Endothelial cell of umbilical vein (primary cell): ENCODE measurements at regions not wholly inside any gene's neighbourhood (a gene's known extent, or its start where the extent isn't known, plus 50 kb on each side); places are given as distances from the start of the nearest gene placed in this dataset.

ENCODE experiments used
- BruUV-seq: library from RNA; stranded (reverse); fragments of 400-500 nt; replicated peaks from 2 replicates; lab custom pipeline; 2021; lab: Mats Ljungman, UMichigan
- CTCF ChIA-PET: fragments of 300-600, 350-600 bp; sonication (Branson Sonifier 250); formaldehyde crosslinking; loops from one replicate; lab custom pipeline; 2021; ENCODE audit warnings: antibody characterized with exemption, inconsistent platforms; lab: Charles Lee
- POLR2A ChIA-PET: fragments of 300-600, 350-600 bp; sonication (Branson Sonifier 250); formaldehyde crosslinking; loops from one replicate; lab custom pipeline; 2021; ENCODE audit warnings: antibody characterized with exemption, inconsistent platforms; lab: Charles Lee
- DNase-seq: peaks from one replicate; pipeline ENCODE4 v3.0.0-alpha.2; 2011; ENCODE audit warnings: low read depth, low spot score
- FAIRE-seq: peaks from 2 replicates; lab custom pipeline; 2011; peaks lifted over from hg19 to GRCh38; lab: Jason Lieb, UNC
- H2AFZ ChIP-seq: 2 replicates; pipeline ENCODE4 v1.6.0; 2012; ENCODE audit warnings: low read depth, low read length, control low read depth, inconsistent platforms
- H3K27ac ChIP-seq: 2 replicates; pipeline ENCODE4 v1.5.1; 2011; ENCODE audit warnings: low read depth, mild to moderate bottlenecking, control low read depth, low read length, moderate library complexity; ENCODE audit not compliant: insufficient read depth
- H3K27me3 ChIP-seq, 2 experiments: 2 replicates each; pipeline versions ENCODE4 v1.6.0 to v1.6.1; 2011; ENCODE audit warnings: low read length in 2 of 2, mixed read lengths in 1 of 2; ENCODE audit not compliant: control insufficient read depth in 2 of 2, insufficient read depth in 2 of 2
- H3K36me3 ChIP-seq, 2 experiments: 2 replicates in 1 of 2; 3 replicates in 1 of 2; pipeline ENCODE4 v1.5.1; 2011; ENCODE audit warnings: low read length in 2 of 2, mild to moderate bottlenecking in 1 of 2, moderate library complexity in 1 of 2; ENCODE audit not compliant: control insufficient read depth in 2 of 2, insufficient read depth in 2 of 2; ENCODE audit errors: extremely low read depth in 1 of 2
- H3K4me1 ChIP-seq: 3 replicates; pipeline ENCODE4 v1.5.1; 2011; ENCODE audit warnings: mild to moderate bottlenecking, low read length; ENCODE audit not compliant: control insufficient read depth, insufficient read depth; ENCODE audit errors: extremely low read depth
- H3K4me2 ChIP-seq: 2 replicates; pipeline ENCODE4 v1.6.1; 2011; ENCODE audit warnings: low read length, control low read depth, mixed read lengths; ENCODE audit not compliant: insufficient read depth
- H3K4me3 ChIP-seq, 3 experiments: fragments of 200-600 bp in 1 of 3; sonication (generic), shearing (Covaris generic) in 1 of 3; replicated peaks in 1 of 3; 2 replicates each; pipeline ENCODE4 v1.5.1; 2011 to 2016; ENCODE audit warnings: control low read depth in 3 of 3, low read length in 3 of 3, mild to moderate bottlenecking in 2 of 3, inconsistent platforms in 1 of 3, low read depth in 1 of 3, moderate library complexity in 1 of 3; ENCODE audit not compliant: insufficient read depth in 1 of 3
- H3K79me2 ChIP-seq: 2 replicates; pipeline ENCODE4 v1.6.0; 2012; ENCODE audit warnings: low read length, inconsistent platforms; ENCODE audit not compliant: control insufficient read depth, insufficient read depth
- H3K9ac ChIP-seq: replicated peaks from 2 replicates; pipeline ENCODE3; 2011; ENCODE audit warnings: low read length, control low read depth; ENCODE audit not compliant: insufficient read depth; ENCODE audit errors: extremely low read depth
- H3K9me1 ChIP-seq: replicated peaks from 3 replicates; pipeline ENCODE4 v1.6.0; 2011; ENCODE audit warnings: mild to moderate bottlenecking, low read length; ENCODE audit not compliant: control insufficient read depth, insufficient read depth; ENCODE audit errors: extremely low read depth
- H3K9me3 ChIP-seq: replicated peaks from 2 replicates; pipeline ENCODE4 v1.5.1; 2012; ENCODE audit warnings: low read length, inconsistent platforms; ENCODE audit not compliant: control insufficient read depth, insufficient read depth
- H4K20me1 ChIP-seq: replicated peaks from 2 replicates; pipeline ENCODE3; 2011; ENCODE audit warnings: mild to moderate bottlenecking, low read length; ENCODE audit not compliant: control insufficient read depth, insufficient read depth; ENCODE audit errors: extremely low read depth
- EZH2 ChIP-seq: IDR thresholded peaks from 2 replicates; pipeline ENCODE4 v1.6.1; 2012; ENCODE audit warnings: borderline replicate concordance, low read depth, mild to moderate bottlenecking, moderate library complexity, low read length, inconsistent platforms; ENCODE audit not compliant: severe bottlenecking
- FOS ChIP-seq: IDR thresholded peaks from 2 replicates; pipeline ENCODE4 v1.6.1; 2011; ENCODE audit warnings: mild to moderate bottlenecking, low read length, moderate library complexity, borderline replicate concordance; ENCODE audit not compliant: insufficient read depth
- GATA2 ChIP-seq: IDR thresholded peaks from 2 replicates; pipeline ENCODE4 v1.7.0; 2011; ENCODE audit warnings: low read depth, mild to moderate bottlenecking, moderate library complexity, mixed read lengths, low read length; ENCODE audit not compliant: insufficient read length, insufficient read depth
- JUN ChIP-seq: IDR thresholded peaks from 2 replicates; pipeline ENCODE4 v1.6.1; 2011; ENCODE audit warnings: borderline replicate concordance, low read depth; ENCODE audit not compliant: insufficient read length, insufficient read depth
- MYC ChIP-seq: IDR thresholded peaks from one replicate; pipeline ENCODE4 v1.6.1; 2011; ENCODE audit warnings: mild to moderate bottlenecking, low read depth, low read length
- POLR2A ChIP-seq: IDR thresholded peaks from 2 replicates; pipeline ENCODE4 v1.6.1; 2012; ENCODE audit warnings: low read depth, mild to moderate bottlenecking, control low read depth, low read length
- POLR2AphosphoS5 ChIP-seq: IDR thresholded peaks from 2 replicates; pipeline ENCODE4 v1.6.1; 2012; ENCODE audit warnings: low read depth, mild to moderate bottlenecking, control low read depth, low read length, moderate library complexity; ENCODE audit not compliant: insufficient read depth
- dilution Hi-C: fragments of 300-500 bp; cut with MboI; formaldehyde crosslinking; loops from one replicate; pipeline ENCODE4 v1.15.0; 2019; ENCODE audit warnings: low sequenced_read_pairs; ENCODE audit not compliant: extremely low pct_ligation_motif_present
- intact Hi-C: fragments of 100-400 bp; cut with micrococcal nuclease; formaldehyde crosslinking; loops from one replicate; pipeline ENCODE4 v1.10.0; 2022
- TF ChIP-seq, protein P1 (sequence below): IDR thresholded peaks from 2 replicates; pipeline ENCODE4 v1.6.1; 2011; ENCODE audit not compliant: insufficient read depth, insufficient read length
- TF ChIP-seq, protein P2 (sequence below), 2 donors: IDR thresholded peaks; 1 replicate in 1 of 2; 2 replicates in 1 of 2; pipeline ENCODE4 v1.5.1; 2011; ENCODE audit warnings: low read length in 2 of 2, mild to moderate bottlenecking in 2 of 2, moderate library complexity in 2 of 2, control low read depth in 1 of 2, inconsistent platforms in 1 of 2, low read depth in 1 of 2; ENCODE audit not compliant: insufficient read depth in 1 of 2; ENCODE audit errors: extremely low read depth in 1 of 2

DNA sequence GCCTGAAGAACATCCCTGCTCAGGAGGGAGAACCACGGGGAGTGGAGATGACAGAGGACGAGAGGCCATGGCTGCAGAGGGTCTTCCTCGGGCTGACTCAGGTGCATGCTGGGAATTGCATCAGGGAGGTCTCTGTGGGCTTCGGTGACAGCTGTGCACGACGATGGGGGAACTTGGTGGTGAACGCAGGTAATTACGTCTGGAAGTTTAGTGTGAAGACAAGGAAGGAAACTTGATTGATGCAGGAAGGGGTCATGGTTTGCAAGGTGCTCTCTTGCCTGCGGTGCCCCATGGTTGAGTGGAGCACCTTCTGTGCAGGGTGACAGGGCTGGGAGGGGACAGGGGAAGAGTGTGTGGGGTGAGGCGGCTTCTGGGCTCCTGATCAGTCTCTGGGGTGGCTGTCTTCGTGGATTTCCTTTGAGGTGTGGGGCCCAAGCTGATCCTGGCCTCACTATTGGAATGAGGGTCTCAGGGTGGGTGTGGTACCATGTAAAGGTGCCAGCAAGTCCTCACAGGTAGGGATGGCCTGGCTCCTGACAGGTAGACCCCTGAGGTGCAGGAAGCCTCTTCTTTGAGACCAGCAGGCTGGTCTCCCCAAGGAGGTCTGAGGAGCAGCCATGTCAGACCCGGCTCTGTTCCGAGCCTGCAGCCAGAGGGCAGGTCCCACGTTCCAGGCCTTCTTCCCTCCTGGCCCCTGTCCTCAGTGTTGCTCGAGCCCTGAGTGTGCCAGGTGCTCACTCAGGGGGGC, 1020.1 kb downstream of the TBC1D22A start:
- no peaks in the 10 kb centered on the region for H3K9me1 ChIP-seq
- CTCF ChIA-PET = no interaction called here
- H2AFZ ChIP-seq = no peak overlapping the region
- H3K4me3 ChIP-seq = no peak overlapping the region
- POLR2A ChIA-PET = no interaction called here
- dilution Hi-C loops (no loop called here), intact Hi-C loops (no loop called here)
- H3K27ac ChIP-seq = no peak overlapping the region
- no peaks in the 10 kb centered on the region for H3K79me2 ChIP-seq
- H3K9ac ChIP-seq = no peak overlapping the region
- DNase-seq (no peak), FAIRE-seq (no peak)
- TF ChIP-seq GATA2 (no peak), EZH2 (no peak), JUN (no peak), FOS (no peak)
- TF ChIP-seq, protein P1, sequence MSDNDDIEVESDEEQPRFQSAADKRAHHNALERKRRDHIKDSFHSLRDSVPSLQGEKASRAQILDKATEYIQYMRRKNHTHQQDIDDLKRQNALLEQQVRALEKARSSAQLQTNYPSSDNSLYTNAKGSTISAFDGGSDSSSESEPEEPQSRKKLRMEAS = no peak
- H3K27me3 ChIP-seq = no peaks in the 10 kb centered on the region
- no peaks in the 10 kb centered on the region for H3K4me1 ChIP-seq
- no peak overlapping the region for H3K4me2 ChIP-seq
- no peaks in the 10 kb centered on the region for H4K20me1 ChIP-seq
- H3K9me3 ChIP-seq = peaks cover 7% of the 10 kb centered on the region
- no peaks in the 10 kb centered on the region for H3K36me3 ChIP-seq
- no TSS peak for BruUV-seq

DNA sequence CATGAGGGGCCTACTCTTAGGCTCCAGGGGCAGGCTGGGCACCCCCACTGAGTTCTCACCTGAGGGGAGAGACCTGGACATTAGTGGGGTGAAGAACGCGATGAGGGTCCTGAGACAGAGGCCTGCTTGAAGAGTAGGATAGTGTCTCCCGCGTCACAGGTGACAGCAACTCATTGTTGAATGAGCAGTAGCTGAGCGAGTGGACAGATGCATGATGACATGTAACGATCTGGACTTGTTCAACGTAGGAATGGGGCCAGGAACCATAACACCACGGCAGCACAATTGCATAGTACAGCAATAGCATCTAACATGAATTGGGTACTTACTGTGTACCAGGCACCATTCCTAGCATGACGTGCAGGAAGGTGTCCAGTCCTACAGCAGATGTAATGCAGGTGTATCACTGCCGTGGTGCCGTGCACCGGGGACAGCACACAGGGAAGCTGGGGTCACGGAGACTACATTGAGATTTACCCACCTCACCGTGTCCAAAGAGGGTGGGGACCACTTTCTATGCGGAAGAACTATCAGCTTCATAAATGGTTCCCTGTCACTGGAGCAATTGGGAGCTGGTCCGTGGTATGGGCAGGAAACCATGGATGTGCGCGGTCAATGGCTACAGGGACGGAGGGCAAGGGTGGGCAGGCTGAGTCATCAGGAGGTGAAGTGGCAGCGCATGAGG, 1019.1 kb downstream of the TBC1D22A start:
- ChIA-PET POLR2A (no interaction called here), CTCF (no interaction called here)
- Histone ChIP-seq H3K27me3 (no peaks in the 10 kb centered on the region), H3K4me2 (no peak overlapping the region), H2AFZ (no peak overlapping the region), H3K27ac (no peak overlapping the region), H3K4me3 (no peak overlapping the region), H3K36me3 (no peaks in the 10 kb centered on the region), H3K9me1 (no peaks in the 10 kb centered on the region), H3K9me3 (peaks cover 7% of the 10 kb centered on the region), H3K4me1 (no peaks in the 10 kb centered on the region), H3K79me2 (no peaks in the 10 kb centered on the region), H3K9ac (no peak overlapping the region), H4K20me1 (no peaks in the 10 kb centered on the region)
- intact Hi-C loops = no loop called here
- dilution Hi-C loops = no loop called here
- DNase-seq = no peak
- BruUV-seq = no TSS peak
- TF ChIP-seq JUN (no peak), EZH2 (no peak), FOS (no peak), MYC (no peak), POLR2AphosphoS5 (no peak), GATA2 (no peak), POLR2A (no peak)
- TF ChIP-seq, protein P2, sequence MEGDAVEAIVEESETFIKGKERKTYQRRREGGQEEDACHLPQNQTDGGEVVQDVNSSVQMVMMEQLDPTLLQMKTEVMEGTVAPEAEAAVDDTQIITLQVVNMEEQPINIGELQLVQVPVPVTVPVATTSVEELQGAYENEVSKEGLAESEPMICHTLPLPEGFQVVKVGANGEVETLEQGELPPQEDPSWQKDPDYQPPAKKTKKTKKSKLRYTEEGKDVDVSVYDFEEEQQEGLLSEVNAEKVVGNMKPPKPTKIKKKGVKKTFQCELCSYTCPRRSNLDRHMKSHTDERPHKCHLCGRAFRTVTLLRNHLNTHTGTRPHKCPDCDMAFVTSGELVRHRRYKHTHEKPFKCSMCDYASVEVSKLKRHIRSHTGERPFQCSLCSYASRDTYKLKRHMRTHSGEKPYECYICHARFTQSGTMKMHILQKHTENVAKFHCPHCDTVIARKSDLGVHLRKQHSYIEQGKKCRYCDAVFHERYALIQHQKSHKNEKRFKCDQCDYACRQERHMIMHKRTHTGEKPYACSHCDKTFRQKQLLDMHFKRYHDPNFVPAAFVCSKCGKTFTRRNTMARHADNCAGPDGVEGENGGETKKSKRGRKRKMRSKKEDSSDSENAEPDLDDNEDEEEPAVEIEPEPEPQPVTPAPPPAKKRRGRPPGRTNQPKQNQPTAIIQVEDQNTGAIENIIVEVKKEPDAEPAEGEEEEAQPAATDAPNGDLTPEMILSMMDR (IDR thresholded peaks at IDR 0.05; ENCODE audit: extremely low read depth in 1 of 2, insufficient read depth in 1 of 2, low read depth in 1 of 2, low read length in 2 of 2) = no peak
- TF ChIP-seq, protein P1 = no peak
- no peak for FAIRE-seq
